ENCODE measurements at regions not wholly inside any gene's neighbourhood (a gene's known extent, or its start where the extent isn't known, plus 50 kb on each side); places are given as distances from the start of the nearest gene placed in this dataset.

DNA sequence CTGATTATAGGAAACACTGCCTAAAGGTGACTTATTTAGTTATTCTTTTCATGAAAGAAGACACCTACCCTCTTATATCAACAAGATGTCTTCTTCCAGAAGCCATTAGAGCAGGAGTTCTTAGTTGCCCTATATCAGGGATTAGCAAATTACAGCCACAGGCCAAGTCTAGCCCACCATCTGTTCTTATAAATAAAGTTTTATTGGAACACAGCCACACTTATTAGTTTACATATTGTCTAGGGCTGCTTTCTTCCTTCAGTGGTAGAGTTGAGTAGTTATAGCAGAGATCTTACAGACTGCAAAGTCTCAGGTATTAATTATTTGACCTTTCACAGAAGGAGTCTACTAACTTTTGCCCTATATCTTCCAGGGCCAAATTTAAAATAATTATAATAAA, 157.2 kb upstream of the NOCT start:
- TF ChIP-seq, protein P1, sequence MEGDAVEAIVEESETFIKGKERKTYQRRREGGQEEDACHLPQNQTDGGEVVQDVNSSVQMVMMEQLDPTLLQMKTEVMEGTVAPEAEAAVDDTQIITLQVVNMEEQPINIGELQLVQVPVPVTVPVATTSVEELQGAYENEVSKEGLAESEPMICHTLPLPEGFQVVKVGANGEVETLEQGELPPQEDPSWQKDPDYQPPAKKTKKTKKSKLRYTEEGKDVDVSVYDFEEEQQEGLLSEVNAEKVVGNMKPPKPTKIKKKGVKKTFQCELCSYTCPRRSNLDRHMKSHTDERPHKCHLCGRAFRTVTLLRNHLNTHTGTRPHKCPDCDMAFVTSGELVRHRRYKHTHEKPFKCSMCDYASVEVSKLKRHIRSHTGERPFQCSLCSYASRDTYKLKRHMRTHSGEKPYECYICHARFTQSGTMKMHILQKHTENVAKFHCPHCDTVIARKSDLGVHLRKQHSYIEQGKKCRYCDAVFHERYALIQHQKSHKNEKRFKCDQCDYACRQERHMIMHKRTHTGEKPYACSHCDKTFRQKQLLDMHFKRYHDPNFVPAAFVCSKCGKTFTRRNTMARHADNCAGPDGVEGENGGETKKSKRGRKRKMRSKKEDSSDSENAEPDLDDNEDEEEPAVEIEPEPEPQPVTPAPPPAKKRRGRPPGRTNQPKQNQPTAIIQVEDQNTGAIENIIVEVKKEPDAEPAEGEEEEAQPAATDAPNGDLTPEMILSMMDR (conservative IDR thresholded peaks at IDR 0.05; ENCODE audit: low read length): no peak
- no peak for TF ChIP-seq EZH2phosphoT487 (IDR thresholded peaks at IDR 0.05; ENCODE audit: borderline replicate concordance)
